Breast epithelium (tissue), 3 donors: ENCODE measurements at regions not wholly inside any gene's neighbourhood (a gene's known extent, or its start where the extent isn't known, plus 50 kb on each side); places are given as distances from the start of the nearest gene placed in this dataset.

ENCODE experiments used
- POLR2A ChIP-seq: fragments of 450-650 bp; IDR thresholded peaks from one replicate; pipeline ENCODE4 v1.6.1; 2016; ENCODE audit warnings: antibody characterized with exemption, mild to moderate bottlenecking, moderate library complexity
- TF ChIP-seq, protein P1 (sequence below), 3 donors: fragments of 450-650 bp; IDR thresholded peaks; one replicate each; pipeline ENCODE4 v1.5.1; 2016 to 2017; ENCODE audit warnings: antibody characterized with exemption in 3 of 3, mild to moderate bottlenecking in 3 of 3, moderate library complexity in 3 of 3

DNA sequence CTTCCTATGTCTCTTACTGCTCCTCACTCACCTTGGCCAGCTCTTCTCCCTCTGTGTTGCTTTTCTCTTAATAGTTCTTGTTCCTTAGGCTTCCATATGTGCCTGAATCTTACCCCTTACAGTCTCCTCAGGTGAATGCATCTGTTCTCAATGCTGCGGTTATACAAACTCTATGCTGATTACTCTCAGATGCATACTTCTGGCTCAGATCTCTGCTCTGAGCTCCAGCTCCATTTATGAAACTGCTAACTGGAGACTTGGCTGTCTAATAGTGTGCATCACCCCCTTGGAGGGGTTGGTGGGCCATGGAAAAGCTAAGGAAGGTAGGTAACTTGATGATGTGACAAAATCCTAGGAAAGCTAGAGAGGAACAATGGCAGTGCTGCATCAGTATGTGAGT, 422.5 kb downstream of the TMEM135 start:
- TF ChIP-seq, protein P1, sequence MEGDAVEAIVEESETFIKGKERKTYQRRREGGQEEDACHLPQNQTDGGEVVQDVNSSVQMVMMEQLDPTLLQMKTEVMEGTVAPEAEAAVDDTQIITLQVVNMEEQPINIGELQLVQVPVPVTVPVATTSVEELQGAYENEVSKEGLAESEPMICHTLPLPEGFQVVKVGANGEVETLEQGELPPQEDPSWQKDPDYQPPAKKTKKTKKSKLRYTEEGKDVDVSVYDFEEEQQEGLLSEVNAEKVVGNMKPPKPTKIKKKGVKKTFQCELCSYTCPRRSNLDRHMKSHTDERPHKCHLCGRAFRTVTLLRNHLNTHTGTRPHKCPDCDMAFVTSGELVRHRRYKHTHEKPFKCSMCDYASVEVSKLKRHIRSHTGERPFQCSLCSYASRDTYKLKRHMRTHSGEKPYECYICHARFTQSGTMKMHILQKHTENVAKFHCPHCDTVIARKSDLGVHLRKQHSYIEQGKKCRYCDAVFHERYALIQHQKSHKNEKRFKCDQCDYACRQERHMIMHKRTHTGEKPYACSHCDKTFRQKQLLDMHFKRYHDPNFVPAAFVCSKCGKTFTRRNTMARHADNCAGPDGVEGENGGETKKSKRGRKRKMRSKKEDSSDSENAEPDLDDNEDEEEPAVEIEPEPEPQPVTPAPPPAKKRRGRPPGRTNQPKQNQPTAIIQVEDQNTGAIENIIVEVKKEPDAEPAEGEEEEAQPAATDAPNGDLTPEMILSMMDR (IDR thresholded peaks at IDR 0.05): no peak
- TF ChIP-seq POLR2A: no peak
